GM12878 (cell line): ENCODE measurements at regions not wholly inside any gene's neighbourhood (a gene's known extent, or its start where the extent isn't known, plus 50 kb on each side); places are given as distances from the start of the nearest gene placed in this dataset.

Source experiments
- ATAC-seq: fragments of 200-7000 bp; cut with Tn5 transposase; 3 replicates; pipeline ENCODE4 v1.9.1; 2020; ENCODE audit warnings: mild to moderate bottlenecking, moderate library complexity
- BruUV-seq: library from RNA; stranded (reverse); fragments of 400-500 nt; replicated peaks from 2 replicates; lab custom pipeline; 2021; lab: Mats Ljungman, UMichigan
- CTCF ChIA-PET: fragments of 300-600 bp; sonication (Branson Sonifier 250); formaldehyde crosslinking; extraction: SDS; loops from one replicate; lab custom pipeline; 2021; ENCODE audit warnings: inconsistent platforms; lab: Yijun Ruan, JAX
- POLR2A ChIA-PET: fragments of 350-600 bp; formaldehyde crosslinking; extraction: SDS; loops from one replicate; lab custom pipeline; 2021; ENCODE audit warnings: inconsistent platforms; lab: Charles Lee
- RAD21 ChIA-PET: fragments of 300-600 bp; sonication (Branson Sonifier 250); formaldehyde crosslinking; loops from one replicate; lab custom pipeline; 2023; ENCODE audit warnings: antibody characterized with exemption; ENCODE audit not compliant: unreplicated experiment; lab: Charles Lee
- SMC1A ChIA-PET: fragments of 300-600 bp; sonication (Branson Sonifier 250); formaldehyde crosslinking; loops from one replicate; lab custom pipeline; 2023; ENCODE audit not compliant: unreplicated experiment, uncharacterized antibody; lab: Charles Lee
- DNase-seq: peaks from one replicate; pipeline ENCODE4 v3.0.0-alpha.2; 2011; ENCODE audit warnings: low read depth, low spot score
- FAIRE-seq: peaks from 3 replicates; lab custom pipeline; 2011; peaks lifted over from hg19 to GRCh38; lab: Jason Lieb, UNC
- H2AFZ ChIP-seq: 2 replicates; pipeline ENCODE4 v1.6.0; 2011; ENCODE audit warnings: low read depth, low read length, control low read depth; ENCODE audit not compliant: control insufficient read depth
- H3K27ac ChIP-seq: 2 replicates; pipeline ENCODE4 v1.5.1; 2011; ENCODE audit warnings: control low read depth; ENCODE audit not compliant: control insufficient read depth, insufficient read depth
- H3K27me3 ChIP-seq, 2 experiments: replicated peaks in 1 of 2; 2 replicates each; pipeline versions ENCODE4 v1.6.0 to v1.6.1; 2011; ENCODE audit warnings: low read length in 1 of 2; ENCODE audit not compliant: control insufficient read depth in 2 of 2, insufficient read depth in 2 of 2
- H3K36me3 ChIP-seq, 2 experiments: 2 replicates each; pipeline ENCODE4 v1.5.1; 2011; ENCODE audit warnings: low read length in 1 of 2; ENCODE audit not compliant: control insufficient read depth in 2 of 2, insufficient read depth in 2 of 2
- H3K4me1 ChIP-seq: 2 replicates; pipeline ENCODE4 v1.6.1; 2011; ENCODE audit warnings: mild to moderate bottlenecking, low read length, moderate library complexity, mixed read lengths; ENCODE audit not compliant: control insufficient read depth, insufficient read depth
- H3K4me2 ChIP-seq: 2 replicates; pipeline ENCODE4 v1.6.0; 2011; ENCODE audit warnings: control low read depth; ENCODE audit not compliant: control insufficient read depth, insufficient read depth
- H3K4me3 ChIP-seq: fragments of 200-600 bp; sonication (generic); 2 replicates; pipeline ENCODE4 v1.5.1; 2016
- H3K79me2 ChIP-seq: 2 replicates; pipeline ENCODE4 v1.6.0; 2011; ENCODE audit warnings: low read length; ENCODE audit not compliant: control insufficient read depth, insufficient read depth
- H3K9ac ChIP-seq: 2 replicates; pipeline ENCODE4 v1.8.0; 2011; ENCODE audit warnings: low read length, control low read depth, mixed read lengths; ENCODE audit not compliant: control insufficient read depth, insufficient read depth
- H3K9me3 ChIP-seq: replicated peaks from 3 replicates; pipeline ENCODE4 v1.5.1; 2011; ENCODE audit warnings: mild to moderate bottlenecking, low read length; ENCODE audit not compliant: control insufficient read depth, insufficient read depth
- H4K20me1 ChIP-seq: 2 replicates; pipeline ENCODE4 v1.6.0; 2011; ENCODE audit not compliant: control insufficient read depth, insufficient read depth
- ATF3 ChIP-seq: IDR thresholded peaks from 2 replicates; pipeline ENCODE4 v1.6.1; 2011; ENCODE audit warnings: low read depth, mild to moderate bottlenecking, low read length, moderate library complexity, borderline replicate concordance; ENCODE audit errors: extremely low read depth
- BRCA1 ChIP-seq: IDR thresholded peaks from 2 replicates; pipeline ENCODE4 v1.6.1; 2011; ENCODE audit warnings: low read depth, low read length, improper control_type of control experiment
- CEBPB ChIP-seq, 2 experiments: fragments of 150-350 bp in 1 of 2; IDR thresholded peaks; 2 replicates each; pipeline ENCODE4 v1.6.1; 2012 to 2014; ENCODE audit warnings: low read depth in 2 of 2, low read length in 2 of 2, borderline replicate concordance in 1 of 2, inconsistent platforms in 1 of 2
- CTCF ChIP-seq, 3 experiments: IDR thresholded peaks in 2 of 3; conservative IDR thresholded peaks in 1 of 3; 2 replicates each; pipeline ENCODE4 v1.5.1; 2011; ENCODE audit warnings: low read depth in 3 of 3, low read length in 3 of 3, mild to moderate bottlenecking in 3 of 3, control low read depth in 2 of 3, moderate library complexity in 2 of 3, inconsistent platforms in 1 of 3, mixed read lengths in 1 of 3; ENCODE audit not compliant: control insufficient read depth in 2 of 3, insufficient read depth in 1 of 3; ENCODE audit errors: extremely low read depth in 1 of 3
- IRF4 ChIP-seq: IDR thresholded peaks from 2 replicates; pipeline ENCODE4 v1.6.1; 2011; ENCODE audit warnings: low read depth, low read length
- MYC ChIP-seq: IDR thresholded peaks from 2 replicates; pipeline ENCODE4 v1.6.1; 2011; ENCODE audit warnings: mild to moderate bottlenecking, low read length, moderate library complexity, inconsistent platforms; ENCODE audit not compliant: insufficient read depth, insufficient replicate concordance, insufficient read length, severe bottlenecking
- NBN ChIP-seq: fragments of 450-650 bp; IDR thresholded peaks from 2 replicates; pipeline ENCODE4 v1.6.1; 2016
- POLR2AphosphoS5 ChIP-seq: IDR thresholded peaks from 2 replicates; pipeline ENCODE4 v1.6.1; 2011; ENCODE audit warnings: mild to moderate bottlenecking, low read length, inconsistent platforms
- REST ChIP-seq: IDR thresholded peaks from 2 replicates; pipeline ENCODE4 v1.6.1; 2012; ENCODE audit warnings: mild to moderate bottlenecking, low read depth, low read length
- TBL1XR1 ChIP-seq: IDR thresholded peaks from 2 replicates; pipeline ENCODE4 v1.6.1; 2012; ENCODE audit warnings: low read depth, low read length, improper control_type of control experiment
- WGBS: methylation state at CpG from one replicate; pipeline ENCODE4 v1.1.6; 2016; ENCODE audit warnings: low lambda C conversion rate; ENCODE audit not compliant: insufficient replicate concordance, insufficient coverage; ENCODE audit errors: missing lambda C conversion rate; 5-methylcytosine and 5-hydroxymethylcytosine counted together
- in situ Hi-C: fragments of 300-500 bp; cut with MboI; formaldehyde crosslinking; loops from 9 replicates; pipeline ENCODE4 v1.14.3; 2018; ENCODE audit warnings: mixed read lengths
- intact Hi-C: fragments of 100-400 bp; cut with micrococcal nuclease; formaldehyde crosslinking; loops from one replicate; pipeline ENCODE4 v1.14.2; 2022; ENCODE audit not compliant: unreplicated experiment
- TF ChIP-seq, protein P1 (sequence below): fragments of 450-650 bp; IDR thresholded peaks from 2 replicates; pipeline ENCODE4 v1.6.1; 2016; ENCODE audit warnings: mild to moderate bottlenecking, moderate library complexity, borderline replicate concordance

DNA sequence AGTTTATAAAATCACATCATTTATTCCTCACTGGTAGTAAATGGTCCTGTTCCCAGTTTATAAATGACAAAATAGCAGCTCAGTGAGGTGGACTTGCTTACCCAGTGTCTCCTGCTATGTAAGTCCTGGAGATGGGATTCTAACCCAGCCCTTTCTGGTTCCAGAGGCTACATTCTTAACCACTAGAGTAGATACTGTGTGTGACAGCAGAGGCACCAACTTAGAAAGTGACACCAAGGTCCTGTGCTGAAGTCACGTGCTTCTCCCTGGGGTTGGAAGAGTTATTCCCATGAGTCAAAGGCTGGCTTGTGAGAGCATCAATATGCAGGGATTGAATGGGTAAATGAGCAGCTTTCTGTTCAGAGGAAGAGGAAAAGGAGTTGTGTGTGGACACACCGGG lies 167.3 kb upstream of the IRX3 start (continued):
- TF ChIP-seq REST (no peak), CTCF (IDR thresholded peaks at IDR 0.05 in 2 of 3, conservative IDR thresholded peaks at IDR 0.05 in 1 of 3; ENCODE audit: control insufficient read depth in 2 of 3, extremely low read depth in 1 of 3, insufficient read depth in 1 of 3, low read depth in 3 of 3, low read length in 3 of 3) (no peak), ATF3 (no peak)

GRCh38 chr16:54447576-54448440 lies 161.2 kb upstream of the IRX3 start:
- CTCF ChIA-PET, result interaction anchor here (1.1 kb wide), 1 partner anchor 25 kb away, joined by 3 read pairs; no protein-coding TSS in a partner anchor
- DNase-seq, result no peak
- Histone ChIP-seq H3K27me3 (no peaks in the 10 kb centered on the region; a peak in 1 of 4 replicates), H3K79me2 (no peaks in the 10 kb centered on the region)
- intact Hi-C loops, result no loop called here
- TF ChIP-seq NBN (no peak), MYC (no peak), BRCA1 (no peak), TBL1XR1 (no peak), IRF4 (no peak), POLR2AphosphoS5 (no peak), CEBPB (IDR thresholded peaks at IDR 0.05; ENCODE audit: borderline replicate concordance in 1 of 2, low read depth in 2 of 2, low read length in 2 of 2) (no peak)
- TF ChIP-seq, protein P1, sequence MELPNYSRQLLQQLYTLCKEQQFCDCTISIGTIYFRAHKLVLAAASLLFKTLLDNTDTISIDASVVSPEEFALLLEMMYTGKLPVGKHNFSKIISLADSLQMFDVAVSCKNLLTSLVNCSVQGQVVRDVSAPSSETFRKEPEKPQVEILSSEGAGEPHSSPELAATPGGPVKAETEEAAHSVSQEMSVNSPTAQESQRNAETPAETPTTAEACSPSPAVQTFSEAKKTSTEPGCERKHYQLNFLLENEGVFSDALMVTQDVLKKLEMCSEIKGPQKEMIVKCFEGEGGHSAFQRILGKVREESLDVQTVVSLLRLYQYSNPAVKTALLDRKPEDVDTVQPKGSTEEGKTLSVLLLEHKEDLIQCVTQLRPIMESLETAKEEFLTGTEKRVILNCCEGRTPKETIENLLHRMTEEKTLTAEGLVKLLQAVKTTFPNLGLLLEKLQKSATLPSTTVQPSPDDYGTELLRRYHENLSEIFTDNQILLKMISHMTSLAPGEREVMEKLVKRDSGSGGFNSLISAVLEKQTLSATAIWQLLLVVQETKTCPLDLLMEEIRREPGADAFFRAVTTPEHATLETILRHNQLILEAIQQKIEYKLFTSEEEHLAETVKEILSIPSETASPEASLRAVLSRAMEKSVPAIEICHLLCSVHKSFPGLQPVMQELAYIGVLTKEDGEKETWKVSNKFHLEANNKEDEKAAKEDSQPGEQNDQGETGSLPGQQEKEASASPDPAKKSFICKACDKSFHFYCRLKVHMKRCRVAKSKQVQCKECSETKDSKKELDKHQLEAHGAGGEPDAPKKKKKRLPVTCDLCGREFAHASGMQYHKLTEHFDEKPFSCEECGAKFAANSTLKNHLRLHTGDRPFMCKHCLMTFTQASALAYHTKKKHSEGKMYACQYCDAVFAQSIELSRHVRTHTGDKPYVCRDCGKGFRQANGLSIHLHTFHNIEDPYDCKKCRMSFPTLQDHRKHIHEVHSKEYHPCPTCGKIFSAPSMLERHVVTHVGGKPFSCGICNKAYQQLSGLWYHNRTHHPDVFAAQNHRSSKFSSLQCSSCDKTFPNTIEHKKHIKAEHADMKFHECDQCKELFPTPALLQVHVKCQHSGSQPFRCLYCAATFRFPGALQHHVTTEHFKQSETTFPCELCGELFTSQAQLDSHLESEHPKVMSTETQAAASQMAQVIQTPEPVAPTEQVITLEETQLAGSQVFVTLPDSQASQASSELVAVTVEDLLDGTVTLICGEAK, result no peak
- TF ChIP-seq, all 136 proteins: peak for 0
- H2AFZ ChIP-seq, result no peak overlapping the region
- 27% methylated on average over 20 of the region's 20 CpGs for WGBS
- H3K9me3 ChIP-seq, result no peaks in the 10 kb centered on the region
- no peak overlapping the region for H3K4me3 ChIP-seq
- ChIA-PET RAD21 (no interaction called here), POLR2A (no interaction called here), SMC1A (no interaction called here)
- no TSS peak for BruUV-seq
- H4K20me1 ChIP-seq, result no peaks in the 10 kb centered on the region
- no peak overlapping the region for H3K9ac ChIP-seq
- no peak overlapping the region for H3K27ac ChIP-seq
- in situ Hi-C loops, result no loop called here
- no peaks in the 10 kb centered on the region for H3K36me3 ChIP-seq
- no peak overlapping the region for H3K4me2 ChIP-seq
- no peak for FAIRE-seq
- H3K4me1 ChIP-seq, result no peaks in the 10 kb centered on the region
- no peak for ATAC-seq
